Myocyte (in vitro differentiated cells): ENCODE measurements at regions not wholly inside any gene's neighbourhood (a gene's known extent, or its start where the extent isn't known, plus 50 kb on each side); places are given as distances from the start of the nearest gene placed in this dataset.
"Not testable (repeated sequence)": the region's sequence is repeated elsewhere in the genome, so short reads cannot be mapped to it uniquely, and the experiment has no call there.

ENCODE experiments used
- DNase-seq: peaks from one replicate; pipeline ENCODE4 v3.0.0-alpha.2; 2012; ENCODE audit warnings: low read depth

DNA sequence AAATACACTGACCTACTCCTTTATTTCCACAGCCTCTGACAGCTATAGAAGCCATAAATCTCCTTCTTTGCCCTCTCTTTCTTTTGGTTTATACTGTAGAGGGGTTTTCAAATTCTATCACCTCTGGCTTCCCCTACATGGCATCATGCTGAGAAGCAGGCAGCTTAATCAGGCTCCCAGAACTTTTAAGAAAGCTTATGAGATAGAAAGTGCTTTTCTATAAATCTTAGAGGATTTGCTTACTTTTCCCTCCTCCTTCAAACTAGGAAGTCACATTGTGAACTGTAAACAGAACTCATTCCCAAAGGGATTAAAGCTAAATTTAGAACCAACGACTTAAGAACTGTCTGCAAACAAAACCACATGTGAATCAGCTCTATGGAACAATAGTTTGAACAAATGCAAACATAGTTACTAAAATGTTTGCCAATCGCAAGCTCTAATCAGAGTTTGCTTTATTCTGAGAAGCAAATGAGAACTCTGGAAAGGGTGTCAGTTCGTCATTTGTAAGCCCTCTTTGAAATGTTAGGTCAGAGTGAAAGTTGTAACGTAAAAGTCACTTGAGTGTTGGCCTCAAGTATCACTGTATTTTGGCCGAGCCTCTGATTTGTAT is 344.1 kb downstream of the RFC3 start:
- DNase-seq: peak; percentile 83

DNA sequence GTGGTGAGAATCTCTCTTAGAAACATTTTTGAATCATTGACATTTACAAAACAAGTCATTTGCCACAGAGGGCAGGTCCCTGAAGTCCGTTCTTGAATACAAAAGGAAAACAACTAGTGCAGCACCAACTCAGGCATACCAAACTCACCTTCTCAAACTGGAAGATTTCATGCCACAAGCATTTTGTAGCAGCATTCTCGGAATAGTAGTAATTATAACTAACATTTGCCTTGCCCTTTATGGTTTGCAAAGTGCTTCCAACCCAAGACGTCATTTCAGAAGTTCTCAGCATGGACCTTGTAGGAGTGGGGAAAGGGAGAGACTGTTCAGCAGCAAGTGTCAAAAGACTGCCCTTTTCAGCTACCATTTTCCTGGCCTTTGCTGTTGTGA is 344.6 kb downstream of the RFC3 start:
- DNase-seq: peak; percentile 74

DNA sequence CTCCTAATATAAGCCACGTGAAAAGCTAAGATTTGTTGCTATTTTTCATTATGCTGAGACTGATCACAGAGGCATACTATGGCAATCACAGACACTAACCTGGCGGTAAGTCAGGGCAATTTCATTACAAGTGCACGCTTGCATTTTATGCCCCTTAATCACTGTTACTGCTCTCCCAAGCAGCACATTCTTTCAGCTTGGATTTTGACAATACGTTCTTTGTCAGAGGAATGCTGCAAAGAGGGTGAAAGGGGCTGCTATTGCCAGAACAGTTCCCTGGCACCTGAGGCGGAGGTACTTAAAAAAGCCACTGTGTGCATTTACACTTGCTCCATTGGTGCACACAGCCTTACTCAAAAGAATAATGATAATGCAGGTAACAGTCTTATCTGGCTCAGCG is 346.6 kb downstream of the RFC3 start:
- DNase-seq: no peak

DNA sequence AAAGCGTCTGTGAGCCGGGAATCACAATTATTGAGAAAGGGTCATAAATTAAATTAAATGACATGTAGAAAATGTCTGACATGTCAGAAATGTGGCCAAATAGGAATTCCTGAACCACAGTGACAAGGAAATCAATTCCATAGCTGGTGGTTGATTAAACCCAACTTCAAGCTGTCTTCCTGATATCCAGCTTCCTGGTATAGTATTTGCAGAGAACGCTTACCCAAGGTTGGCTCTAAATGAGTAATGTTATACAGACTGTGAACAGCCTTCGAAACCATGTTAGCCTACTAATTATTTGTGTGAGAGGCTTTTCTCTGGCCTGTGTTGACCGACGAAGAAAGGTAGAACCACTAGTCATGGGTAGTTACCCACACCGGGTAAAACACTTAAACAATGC is 347.2 kb downstream of the RFC3 start:
- no peak for DNase-seq

DNA sequence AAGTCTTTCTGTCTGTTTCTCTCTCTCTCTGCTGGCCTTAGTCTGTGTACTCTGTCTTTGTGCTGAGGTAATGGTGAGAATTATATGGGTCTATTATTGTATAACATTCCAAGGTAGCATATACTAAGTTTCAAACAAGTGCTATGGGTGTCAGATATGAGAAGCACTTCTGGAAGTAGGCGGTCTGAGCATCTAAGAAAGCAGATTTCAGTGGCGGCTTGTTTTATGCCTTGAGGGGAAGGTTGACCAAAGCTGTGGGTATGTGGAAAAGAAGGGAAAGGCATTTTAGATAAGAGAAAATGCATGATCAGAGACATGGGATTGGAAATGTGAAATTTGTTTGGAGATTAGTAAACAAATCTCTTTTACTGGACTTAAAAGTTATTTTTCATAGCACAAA is 348.5 kb downstream of the RFC3 start:
- no peak for DNase-seq

DNA sequence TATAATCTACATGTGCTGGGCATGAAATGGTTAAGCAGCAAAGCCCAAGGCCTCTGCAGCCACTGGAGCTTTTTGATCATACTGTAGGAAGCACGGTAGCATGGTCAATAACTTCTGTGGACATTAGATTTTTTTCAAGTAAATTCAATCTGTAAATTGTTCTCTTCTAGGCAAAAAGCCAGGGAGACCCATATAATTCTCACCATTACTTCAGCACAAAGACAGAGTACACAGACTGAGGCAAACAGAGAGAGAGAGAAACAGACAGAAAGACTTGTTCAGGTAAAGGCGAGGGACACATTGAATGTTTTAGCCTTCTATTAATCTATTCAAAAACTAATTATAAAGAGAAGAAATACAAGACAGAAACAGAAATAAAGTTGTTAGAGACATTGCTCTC is 349.4 kb downstream of the RFC3 start:
- DNase-seq: no peak

DNA sequence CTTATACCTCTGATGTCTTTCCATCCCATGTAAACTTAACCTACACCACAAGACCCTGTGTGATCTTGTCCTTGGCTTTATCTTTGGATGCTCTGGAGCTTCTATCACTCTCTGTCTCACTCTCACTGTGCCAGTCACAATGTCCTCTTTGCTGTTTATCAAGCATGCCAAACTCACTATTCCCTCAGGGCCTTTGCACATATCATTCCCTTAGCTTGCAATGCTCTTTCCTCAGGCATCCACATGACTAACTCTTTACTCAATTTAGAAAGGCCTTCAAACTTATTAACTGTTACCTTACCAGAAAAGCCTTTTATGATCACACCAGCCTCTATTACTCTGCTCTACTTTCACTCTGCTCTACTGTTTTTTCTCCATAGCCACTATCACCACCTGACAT is 354.1 kb downstream of the RFC3 start:
- no peak for DNase-seq

DNA sequence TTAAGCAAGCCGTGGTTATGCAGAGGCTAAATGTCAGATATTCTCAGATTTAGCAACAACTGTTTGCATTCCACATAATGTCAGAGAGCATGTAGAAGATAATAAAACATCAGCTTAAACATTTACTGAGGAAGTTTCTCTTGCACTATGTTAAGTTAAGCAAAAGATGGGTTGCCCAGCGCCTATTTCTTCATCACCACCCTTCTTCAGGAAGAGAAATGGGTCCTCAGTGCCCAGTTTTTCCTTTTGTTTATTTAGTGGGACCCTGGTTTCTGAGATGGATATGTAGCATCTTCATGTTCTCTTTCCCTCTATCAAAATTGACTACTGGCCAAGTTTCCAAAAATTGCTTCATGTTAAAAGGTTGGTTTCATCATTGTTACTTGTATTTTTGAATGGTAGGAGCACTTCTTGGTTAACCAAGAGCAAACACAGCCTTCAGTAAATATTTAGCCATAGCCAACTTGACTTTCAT is 356.8 kb downstream of the RFC3 start:
- no peak for DNase-seq

DNA sequence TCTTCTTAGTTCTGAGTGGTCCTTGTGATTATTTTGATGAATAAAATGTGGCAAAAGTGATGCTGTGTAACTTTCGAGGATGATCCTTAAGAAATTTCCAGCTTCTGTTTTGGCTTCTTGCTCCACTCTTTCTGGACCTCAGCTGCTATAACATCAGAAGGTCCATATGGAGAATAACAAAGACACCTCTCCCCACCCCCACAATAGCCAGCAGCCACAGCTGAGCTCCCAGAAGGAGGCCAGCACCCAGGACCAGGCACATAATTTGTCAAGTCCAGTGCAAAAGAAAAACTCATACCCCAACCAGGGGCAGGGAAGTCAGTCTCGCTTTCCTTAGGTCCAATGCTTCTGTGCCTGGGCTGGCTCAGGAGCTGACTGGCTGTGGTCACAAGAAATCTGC is 357.6 kb downstream of the RFC3 start:
- no peak for DNase-seq

DNA sequence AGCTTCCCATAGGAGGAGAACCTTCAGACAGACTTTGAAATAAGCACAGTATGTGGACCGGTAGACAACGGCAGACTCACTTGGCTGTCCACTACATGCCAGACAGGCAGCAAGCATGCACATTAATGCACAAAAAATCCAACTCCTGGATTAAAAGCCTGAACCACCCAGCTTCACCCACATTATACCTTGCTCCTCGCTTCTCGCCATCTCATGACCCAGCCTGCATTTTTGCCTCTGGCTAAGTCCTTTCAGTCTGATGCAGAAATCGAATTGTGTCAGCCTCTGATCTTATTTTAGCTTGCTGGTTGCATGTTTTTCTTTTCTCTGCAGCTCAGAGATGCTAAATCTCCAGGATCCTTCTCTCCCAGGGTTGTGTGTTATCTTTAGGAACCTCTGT is 358.7 kb downstream of the RFC3 start:
- no peak for DNase-seq

DNA sequence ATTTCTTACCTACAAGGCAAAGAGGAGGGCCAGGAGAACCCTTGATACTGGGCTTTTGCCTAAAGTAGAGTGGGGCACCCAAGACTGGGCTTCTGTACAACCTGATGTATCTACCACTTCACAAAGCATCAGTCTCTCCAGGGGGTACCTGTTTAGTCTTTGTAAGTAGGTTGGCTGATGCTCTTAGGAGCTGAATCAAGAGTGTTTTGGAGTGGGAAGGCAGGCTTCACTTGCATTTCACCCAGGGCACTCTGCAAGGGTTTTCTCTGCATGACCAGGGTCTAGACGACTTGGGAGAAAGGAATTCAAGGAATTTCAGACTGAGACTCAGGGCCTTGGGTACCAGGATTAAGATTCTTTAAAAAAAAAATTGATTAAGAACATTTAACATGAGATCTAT is 361.5 kb downstream of the RFC3 start:
- DNase-seq: no peak

DNA sequence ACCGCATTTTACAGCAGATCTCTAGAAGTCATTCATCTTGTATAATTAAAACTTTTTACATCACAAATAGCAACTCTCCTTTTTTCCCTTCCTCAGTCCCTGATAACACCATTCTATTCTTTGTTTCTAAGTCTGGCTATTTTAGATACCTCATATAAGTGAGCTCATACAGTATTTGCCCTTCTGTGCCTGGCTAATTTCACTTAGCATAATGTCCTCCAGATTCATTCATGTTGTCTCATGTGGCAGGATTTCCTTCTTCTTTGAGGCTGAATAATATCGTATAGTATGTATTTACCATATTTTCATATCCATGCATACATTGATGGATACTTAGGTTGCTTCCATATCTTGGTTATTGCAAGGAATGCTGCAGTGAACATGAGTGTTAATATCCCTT is 362.0 kb downstream of the RFC3 start:
- no peak for DNase-seq

DNA sequence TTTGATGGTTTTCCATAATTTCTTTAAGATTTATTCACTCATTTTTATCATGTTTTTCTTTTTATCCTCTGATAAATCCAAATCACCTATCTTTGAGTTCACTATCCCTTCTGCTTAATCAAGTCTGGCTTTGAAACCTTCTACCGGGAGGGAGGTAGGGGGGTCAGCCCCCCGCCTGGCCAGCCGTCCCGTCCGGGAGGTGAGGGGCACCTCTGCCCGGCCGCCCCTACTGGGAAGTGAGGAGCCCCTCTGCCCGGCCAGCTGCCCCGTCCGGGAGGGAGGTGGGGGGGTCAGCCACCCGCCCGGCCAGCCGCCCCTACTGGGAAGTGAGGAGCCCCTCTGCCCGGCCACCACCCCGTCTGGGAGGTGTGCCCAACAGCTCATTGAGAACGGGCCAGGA is 363.3 kb downstream of the RFC3 start:
- DNase-seq: not testable (repeated sequence)

DNA sequence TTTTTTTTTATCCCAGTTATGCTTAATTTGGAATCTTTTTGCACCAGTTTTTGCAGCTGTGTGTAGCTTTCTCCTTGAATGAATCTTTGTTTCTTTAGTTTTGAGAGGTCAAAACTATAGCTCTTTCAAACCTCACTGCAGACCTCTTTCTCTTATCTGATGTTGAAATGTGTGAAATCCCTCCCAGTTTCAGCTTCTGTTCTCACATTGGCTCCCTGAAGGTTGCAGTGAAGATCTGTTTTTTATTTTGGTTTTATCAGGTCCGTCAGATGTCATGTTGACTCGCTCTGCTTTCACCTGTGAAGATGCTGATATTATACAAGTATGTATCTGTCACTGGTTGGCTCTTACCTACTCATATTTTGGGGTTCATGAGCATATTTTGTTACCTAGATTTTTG is 372.0 kb downstream of the RFC3 start:
- no peak for DNase-seq

DNA sequence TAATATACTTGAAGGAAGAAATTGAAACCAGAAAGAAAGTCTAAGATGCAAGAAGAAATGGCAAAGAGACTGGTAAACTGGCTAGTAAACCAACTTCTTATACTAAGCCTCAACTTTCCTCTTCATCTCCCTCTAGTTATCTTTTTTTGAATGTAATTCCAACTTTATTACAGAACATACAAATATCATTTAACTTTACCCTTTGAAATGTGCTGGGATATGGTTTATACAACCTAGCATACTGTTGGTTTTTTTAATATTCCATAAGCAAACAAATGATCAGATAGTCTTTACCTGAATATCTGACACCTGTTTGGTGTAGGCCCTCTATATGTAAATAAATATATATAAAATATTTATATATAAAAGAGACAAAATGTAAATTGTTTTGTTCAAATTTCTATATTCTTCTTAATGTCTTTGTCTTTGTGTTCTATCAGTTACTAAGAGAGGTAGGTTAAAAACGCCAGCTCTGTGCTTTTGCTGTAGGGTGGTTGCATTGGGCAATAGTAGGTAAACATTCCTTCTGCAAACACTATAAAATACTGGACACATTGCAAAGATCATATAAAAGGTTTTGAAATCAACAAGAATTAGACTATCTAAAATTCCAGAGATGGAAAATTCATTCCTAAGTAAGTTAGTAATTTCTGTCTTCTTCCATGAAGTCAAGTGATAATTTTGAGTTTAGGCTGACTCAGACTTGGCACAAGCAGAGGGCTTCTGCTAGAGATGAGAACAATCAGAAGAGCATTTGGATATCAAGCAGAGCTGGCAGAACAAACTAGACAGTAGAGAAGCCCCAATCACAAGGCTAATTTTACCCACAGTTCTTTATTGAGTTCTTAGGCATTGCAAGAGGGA is 383.3 kb downstream of the RFC3 start:
- DNase-seq: peak; percentile 18

DNA sequence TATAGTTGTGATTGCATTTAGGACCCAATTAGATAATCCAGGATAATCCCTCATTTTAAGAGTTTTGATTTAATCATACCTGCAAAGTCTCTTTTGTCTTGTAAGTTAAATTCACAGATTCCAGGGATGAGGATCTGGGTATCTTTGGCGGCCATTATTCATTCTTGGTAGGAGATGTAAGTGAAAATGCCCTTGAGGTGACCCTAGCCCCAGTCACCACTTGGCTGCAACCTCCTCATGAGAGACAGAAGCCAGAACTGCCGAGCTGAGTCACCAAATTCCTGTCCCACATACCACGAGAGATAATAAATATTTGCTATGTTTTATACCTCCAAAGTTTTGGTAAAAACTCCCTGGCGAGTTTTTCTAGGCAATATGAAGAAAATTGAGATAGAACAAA is 389.4 kb downstream of the RFC3 start:
- DNase-seq: peak; percentile 42

DNA sequence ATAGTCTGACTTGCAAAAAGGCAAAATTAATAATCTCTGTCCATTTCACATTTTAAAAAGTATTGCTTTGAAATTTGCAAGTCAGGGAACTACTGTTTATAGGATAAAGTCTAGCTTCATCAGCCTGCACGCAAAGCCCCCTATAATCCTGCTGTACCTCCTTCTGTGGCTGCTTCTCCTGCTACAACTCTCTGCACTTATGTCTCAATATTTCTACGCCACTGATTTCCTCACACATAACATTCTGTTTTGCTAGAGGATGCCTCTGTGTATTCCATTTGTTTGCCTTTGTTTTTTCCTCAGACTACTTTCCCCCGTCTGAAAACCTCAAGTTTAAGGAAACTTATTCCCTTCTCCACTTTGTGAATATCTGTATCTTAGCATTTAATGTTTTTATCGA is 389.9 kb downstream of the RFC3 start:
- DNase-seq: no peak

DNA sequence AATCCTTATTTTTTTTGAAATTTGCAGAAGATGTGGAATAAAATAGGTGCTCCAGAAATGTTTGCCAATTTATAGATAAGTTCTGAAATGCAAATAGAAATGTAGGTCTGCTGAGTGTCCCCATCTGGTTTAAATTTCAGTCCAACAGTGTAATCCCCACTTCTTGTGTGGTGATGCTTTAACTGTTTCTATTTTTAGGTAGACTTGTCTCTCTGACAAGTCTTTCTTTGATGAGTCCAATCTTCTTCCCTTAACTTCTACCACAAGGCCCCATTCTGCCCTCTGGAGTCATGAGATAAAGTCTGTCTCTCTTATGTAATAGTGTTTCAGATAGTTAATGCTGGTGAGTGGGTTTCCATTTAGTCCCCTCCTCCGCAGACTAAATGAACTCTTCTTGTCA is 390.4 kb downstream of the RFC3 start:
- DNase-seq: peak; percentile 48

DNA sequence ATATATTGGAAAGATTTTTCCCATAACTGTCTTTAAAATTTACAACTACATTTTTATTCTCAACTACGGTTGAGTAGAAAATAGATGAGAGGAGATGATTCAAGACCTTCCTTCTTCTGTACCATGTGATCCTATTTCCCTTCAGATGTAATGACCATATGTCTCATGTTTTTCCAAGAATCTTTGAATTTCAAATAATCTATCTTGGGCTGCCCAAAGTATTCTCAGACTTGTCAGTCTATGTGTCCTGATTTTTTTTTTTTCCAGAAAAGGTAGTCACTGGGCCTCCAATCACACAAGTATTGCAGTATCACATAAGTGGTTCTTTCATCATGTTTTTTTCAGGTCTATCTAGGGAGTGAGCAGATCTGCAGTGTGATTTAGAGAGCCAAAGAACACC is 392.4 kb downstream of the RFC3 start:
- DNase-seq: no peak

DNA sequence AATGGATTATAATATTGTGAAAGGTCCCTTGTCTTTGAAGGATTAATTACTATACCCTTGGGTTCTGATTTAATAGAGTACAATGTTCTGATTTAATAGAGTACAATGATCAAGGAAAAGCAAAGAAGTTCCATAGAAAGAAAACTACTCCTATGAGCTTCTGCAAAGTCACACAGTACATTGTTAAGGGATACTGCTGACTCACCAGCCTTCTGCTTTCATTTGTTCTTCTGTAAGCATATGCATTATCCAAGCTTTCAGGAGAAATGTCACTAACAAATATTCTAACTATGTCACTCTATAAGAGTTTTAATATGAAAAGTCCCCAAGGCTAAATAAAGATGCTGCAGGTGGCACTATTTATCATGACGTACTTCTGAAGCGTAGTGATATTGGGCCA is 396.7 kb downstream of the RFC3 start:
- DNase-seq: no peak

DNA sequence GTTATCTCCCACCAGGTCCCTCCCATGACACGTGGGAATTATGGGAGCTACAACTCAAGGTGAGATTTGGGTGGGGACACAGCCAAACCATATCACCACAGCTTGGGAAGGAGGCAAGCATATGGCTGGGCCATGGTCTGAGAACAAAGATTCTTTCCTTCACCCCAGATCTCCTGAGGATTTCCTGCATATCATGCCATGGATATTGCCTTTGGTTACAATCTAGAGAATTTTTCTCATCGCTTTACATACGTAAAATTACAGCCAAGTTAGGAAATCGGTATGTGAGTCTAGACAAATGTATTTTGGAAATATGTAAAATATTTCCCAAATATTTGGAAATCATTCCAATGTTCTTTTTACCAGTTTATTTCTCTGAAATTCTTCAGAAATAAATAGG is 398.3 kb downstream of the RFC3 start:
- DNase-seq: no peak

DNA sequence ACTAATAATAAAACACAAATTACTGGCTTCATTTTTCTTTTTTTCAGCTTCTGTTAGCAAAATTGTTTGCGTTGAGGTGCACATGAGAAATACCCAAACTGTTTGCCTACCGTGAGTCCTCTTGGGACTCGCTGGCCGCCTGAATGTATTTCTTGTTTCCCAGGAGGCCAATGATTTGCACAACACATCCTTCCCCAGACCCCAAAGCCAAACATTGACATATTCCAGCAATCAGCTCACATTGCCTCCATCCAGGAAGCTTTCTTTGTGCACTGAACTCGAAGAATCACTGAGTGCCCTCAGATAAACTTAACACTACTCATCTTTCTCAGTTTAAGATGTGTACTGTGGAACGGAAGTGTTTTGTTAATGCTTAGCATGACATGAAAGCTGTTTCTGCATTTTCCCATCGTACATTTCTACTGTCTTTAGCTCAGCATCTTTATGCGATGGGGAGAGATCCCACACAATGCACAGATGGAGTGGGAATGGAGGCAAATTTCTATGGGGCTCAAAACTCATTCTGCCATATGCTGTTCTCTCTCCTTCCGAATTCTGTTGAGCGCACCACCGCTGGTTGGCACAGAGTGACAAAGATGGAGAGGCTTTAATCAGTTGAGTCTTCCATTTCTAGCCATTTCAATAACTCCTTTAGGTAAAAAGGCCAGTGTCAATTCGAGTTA is 399.5 kb downstream of the RFC3 start:
- DNase-seq: no peak
